ENCODE measurements at regions not wholly inside any gene's neighbourhood (a gene's known extent, or its start where the extent isn't known, plus 50 kb on each side); places are given as distances from the start of the nearest gene placed in this dataset.

DNA sequence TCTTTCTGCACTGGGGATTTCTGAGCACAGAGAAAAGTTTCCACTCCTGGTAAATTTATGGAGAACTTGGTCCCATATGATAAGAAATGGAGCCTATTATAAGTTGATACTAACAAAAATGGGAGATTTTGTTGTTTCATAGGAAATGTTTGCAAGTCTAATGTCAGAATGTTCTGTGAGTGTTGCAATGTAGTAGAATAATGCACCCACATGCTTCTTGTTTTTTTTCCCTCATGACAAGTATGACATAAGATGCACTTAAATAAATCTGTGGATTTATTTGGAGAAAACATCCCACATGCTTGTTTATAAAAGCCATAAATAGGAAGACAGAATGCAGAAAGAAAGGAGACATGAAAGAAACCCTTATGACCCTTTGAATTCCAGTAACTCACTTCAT lies 50.8 kb upstream of the KCNJ6 start:
- DNase-seq = no peak

DNA sequence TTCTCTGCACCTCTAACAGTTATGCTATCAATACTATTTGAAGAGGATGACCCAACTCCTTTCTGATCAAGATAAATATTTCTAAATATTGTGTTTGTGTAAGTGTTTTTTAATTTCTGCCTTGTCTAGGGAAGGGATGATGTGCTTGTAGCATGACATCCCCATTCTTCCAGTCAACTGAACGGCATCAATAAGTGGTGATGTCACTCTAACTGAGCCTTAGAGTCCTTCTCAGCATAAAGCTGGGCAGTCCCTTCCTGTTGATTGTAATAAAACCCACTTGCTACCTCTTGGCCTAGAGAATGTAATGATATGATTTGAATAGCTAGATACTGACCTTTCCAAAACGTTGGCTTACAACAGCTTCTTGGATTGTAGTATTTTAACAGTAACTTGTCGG lies 52.5 kb upstream of the KCNJ6 start:
- DNase-seq = no peak

DNA sequence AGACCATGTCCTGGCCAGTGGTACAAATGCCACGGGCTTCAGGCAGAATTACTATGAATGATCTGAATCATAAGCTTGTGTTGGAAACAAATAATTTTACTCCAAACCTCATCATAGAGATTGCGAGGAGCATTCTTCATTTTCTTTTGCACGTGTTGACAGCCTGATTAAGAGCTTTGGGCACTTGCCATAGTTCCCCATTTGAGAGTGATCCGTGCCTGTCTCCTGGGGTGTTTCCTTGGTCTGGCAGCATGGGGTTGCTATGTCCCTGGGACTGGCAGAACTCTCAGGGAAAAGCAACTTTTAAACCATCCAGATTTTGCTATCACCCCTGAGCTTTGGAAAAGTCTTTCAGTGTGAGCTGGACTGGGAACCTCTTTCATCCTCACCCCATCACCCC lies 54.3 kb upstream of the KCNJ6 start:
- DNase-seq = no peak

DNA sequence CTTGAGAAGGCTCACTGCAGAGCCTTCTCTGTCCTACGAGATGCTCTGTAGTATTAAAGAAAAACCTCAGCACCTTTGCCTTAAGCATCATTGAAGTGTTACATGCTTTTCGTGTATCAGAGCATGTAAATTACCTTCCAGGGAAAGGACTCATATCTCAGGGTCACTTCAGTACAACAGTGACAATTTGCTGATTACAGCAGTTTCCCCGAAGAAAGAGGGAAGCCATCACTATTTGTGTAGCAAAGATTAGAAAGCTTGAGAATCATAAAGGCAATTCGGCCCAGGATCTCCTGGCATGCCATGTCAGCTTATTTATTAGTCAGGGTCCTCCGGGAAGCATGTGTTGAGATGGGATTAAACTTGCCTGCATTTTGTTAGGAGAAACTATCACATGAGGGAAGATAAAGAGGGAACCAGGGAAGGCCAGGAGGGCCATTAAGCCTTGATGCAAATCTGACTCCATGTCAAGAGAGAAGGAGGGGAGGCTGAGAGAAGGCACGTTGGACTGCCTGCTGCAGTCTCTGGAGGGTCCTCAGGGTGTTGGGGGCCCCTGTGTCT lies 55.2 kb upstream of the KCNJ6 start:
- DNase-seq = no peak

DNA sequence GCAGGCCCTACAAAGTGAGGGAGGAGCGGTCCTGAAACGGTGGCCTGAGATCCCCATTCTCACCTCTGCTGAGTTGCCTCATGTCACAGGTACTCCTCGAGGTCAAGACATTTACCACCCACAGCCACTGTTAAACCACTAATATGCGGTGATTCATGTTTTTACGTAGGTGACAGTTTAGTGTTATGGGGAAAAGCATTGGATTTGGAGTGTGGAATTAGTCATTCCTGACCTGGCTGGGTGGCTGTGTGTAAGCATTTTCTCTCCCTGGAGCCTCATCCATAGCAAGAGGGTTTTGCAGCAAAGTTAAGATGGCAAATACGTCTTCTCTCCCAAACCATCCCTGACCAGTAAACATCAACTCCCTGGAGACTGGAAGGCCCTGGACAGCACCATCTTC lies 57.8 kb upstream of the KCNJ6 start:
- DNase-seq = no peak

DNA sequence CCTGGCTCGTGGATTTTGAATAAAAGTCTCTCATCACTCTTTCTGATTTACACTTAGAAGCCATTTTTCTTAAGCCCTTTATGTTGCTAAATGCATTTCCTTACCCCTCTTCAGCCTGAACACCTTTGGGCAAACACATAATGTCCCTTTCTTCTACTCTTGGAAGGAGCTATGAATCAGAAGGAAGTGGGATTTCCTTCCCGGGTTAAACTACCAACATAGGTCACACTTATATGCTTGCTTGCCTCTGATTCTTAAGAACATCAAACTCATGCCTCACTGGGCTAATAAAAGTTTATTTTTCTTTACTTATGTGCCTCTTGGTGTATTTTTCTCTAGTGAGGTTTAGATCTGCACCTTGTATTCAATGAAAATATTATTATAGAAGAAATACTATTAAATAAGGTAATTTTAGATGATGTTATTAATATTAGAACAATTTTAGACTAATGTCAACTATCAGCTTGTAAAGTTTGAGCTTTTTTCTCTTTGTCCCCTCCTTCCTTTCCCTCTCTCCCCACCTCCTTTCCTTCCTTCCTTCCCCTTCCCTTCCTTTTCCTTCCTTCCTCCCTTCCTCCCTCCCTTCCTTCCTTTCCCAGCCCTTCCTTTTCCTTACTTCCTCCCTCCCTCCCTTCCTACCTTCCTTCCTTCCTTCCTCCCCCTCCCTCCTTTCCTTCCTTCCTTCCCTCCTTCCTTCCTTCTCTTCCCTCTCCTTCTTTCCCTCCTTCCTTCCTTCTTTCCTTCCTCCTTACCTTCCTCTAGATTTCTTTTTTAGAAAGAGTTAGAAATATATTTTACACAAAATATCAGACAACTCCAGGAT lies 66.5 kb upstream of the KCNJ6 start:
- no peak for DNase-seq

DNA sequence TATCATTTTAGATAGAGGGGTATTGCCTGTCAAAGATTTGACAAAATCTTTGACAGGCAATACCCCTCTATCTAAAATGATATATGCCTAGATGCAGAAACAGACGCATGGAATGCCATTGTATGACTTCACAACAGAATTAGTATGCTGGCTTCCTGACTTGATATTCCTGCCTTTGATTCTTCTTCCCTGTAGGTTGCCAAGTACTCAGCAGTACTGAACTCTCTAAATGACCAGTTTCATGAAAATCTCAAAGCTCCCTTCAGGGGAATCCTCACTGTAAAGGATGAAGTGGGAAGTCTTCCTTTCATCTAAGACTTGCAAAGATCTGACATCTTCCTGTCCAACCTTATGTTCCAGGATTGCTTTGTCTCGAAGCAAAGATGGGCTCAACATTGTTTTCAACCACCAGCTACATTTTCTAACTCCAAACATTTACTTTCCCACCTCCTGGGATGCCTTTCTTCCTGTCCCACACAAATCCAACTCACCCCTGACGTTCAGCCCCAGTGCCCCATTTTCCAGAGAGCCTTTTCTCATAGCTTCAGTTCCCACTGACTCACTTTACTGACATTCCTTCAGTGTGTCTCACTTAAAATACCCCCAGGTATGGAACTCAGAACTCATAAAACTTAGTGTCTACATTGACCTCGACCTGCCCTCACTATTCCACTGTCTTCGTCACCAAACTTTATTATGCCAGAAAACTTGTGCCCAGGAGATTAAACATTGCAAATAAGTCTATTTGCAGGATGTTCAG lies 67.3 kb upstream of the KCNJ6 start:
- no peak for DNase-seq

DNA sequence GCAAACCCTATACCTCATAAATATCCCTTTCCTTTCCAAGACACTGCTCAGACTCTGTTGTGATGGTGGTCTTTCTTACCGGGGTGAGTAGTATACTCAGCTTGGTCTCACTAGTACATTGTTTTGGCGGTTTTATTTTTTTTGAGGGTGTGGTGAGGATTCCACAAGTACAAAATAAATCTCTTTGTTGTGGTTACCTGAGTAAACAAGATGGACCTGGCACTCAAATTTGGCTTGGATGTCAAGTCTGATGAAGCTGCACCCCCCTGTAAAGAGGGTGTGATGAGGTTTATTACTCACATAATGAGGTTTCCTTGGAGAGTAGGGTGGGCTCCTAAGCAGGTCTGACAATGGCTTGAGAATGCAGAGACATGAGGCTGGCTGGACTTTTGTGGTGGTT lies 68.2 kb upstream of the KCNJ6 start:
- no peak for DNase-seq

DNA sequence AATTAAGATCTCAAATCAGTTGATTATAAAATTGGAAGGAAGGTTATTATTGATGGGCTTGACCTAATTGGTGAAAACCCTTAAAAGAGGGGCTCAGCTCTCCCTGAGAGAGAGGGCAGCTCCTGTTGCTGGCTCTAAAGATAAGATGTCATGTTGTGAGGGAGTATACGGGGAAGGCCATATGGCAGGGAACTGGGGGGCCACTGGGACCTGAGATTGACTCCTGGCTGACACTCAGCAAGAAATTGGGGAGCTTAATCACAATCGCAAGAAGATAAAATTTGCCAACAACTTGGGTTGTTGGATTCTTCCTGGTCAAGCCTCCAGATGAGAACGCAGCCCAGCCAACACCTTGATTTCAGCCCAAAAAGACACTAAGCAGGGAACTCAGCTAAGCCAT lies 69.7 kb upstream of the KCNJ6 start:
- no peak for DNase-seq

DNA sequence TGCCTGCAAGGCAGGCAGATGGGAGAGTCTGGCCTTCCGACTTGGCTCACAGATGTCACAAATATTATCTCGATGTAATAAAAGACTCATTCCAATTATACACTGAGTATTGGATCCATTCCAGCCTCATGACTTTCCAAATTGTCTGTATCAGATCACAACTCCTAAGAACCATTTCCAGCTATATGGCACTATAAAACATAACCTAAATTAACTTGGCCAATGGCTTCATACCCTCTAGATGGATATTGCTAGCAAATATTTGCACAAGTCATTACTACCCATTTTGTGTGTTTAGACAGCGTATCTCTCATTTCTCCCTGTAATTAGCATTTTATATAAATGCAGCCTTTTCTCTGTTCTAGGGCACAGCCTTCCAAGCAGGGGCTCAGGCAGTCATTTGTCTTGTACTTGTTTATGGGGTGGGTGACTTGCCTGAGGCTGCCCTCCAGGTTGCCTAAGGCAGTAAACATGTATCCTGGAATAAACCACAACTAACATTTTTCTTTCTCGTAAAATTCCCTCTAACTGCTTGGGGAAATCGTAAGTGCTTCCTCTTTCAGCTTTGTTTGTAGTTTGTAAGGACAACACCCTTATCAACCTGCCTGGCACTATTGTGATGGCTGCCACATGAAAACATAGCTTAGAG lies 70.6 kb upstream of the KCNJ6 start:
- DNase-seq = peak; percentile 98

DNA sequence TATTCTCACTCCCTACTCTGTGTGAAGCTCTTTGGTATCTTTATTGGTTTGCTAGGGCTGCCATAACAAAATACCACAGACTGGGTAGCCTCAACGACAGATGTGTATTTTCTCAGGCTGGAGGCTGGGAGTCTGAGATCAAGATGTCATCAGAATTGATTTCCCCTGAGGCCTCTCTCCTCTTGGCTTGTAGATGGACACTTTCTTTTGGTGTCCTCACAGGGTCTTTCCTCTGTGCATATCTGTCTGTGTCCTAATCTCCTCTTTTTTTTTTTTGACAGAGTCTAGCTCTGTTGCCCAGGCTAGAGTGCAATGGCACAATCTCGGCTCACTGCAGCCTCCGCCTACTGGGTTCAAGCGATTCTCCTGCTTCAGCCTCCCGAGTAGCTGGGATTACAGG lies 71.4 kb upstream of the KCNJ6 start:
- DNase-seq = no peak

DNA sequence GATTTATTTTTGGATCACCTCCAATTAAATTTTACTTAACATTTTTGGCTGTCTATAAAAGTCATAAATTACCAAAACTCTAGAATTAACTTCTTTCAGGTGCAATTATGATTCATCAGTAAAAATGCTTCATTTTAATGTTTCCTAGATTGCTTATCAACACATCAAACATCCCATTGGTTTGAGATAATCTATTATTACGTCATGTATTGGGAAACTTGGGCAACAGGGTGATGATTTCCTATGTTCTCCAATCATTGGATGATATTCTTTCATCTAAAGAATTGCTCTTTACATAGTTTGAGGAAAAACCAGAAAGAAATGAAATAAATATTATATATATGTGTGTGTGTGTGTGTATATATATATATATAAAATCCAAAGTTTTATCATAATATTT lies 76.8 kb upstream of the KCNJ6 start:
- DNase-seq = no peak

DNA sequence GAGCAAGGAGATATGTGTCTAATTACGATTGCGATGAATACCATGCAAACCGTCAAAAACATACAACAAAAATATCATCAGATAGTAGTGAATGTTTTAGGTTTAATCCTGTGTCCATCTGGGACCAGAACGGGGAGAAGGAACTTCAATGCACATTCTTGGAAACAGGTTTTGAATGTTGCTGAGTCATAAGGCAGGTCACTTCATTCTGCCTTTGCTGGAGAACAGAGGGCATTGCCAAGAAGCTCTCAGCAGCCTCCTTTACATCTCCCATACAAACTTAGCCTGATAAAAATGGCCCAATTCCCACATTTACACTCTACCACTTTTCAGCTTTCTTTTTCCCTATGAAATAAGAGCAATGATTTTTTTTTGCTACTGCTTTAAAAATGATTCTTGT lies 78.0 kb upstream of the KCNJ6 start:
- DNase-seq = no peak

DNA sequence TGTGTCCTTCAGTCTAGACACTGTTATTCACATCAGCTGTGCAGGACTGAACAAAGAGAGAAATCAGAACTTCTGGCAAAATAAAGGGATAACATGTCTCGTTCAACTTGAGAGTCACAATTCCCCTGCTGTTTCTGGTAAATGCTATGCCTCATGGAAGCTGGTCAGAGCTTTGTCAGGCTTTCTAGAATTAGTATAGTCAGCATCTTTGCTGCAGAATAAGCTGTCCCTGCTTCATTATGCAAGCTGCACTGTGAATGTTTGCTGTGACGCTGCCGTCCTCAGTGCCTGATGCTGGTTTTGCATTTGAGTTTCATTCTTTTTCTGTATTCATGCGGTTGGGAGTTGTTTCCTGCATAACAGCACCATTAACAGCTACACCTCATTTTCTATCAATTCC lies 96.4 kb upstream of the KCNJ6 start:
- no peak for DNase-seq

DNA sequence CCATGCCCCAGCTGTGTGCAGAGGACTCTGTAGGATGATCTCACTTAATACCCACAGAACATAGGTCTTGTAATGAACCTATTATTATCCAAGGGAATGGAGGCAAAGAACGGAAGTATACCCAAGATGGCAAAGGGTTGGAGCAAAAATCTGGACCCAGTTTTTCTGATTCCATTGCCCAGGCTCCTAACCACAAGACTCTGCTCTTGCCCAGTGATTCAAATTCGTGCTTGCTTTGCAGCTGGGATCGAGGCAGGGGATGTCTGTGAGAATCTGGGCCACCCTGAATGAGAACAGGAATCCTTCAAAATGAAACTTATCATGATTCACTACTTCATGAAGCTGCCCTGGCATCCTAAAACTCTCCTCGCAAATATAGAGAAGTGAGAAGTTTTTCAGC lies 97.5 kb upstream of the KCNJ6 start:
- no peak for DNase-seq

DNA sequence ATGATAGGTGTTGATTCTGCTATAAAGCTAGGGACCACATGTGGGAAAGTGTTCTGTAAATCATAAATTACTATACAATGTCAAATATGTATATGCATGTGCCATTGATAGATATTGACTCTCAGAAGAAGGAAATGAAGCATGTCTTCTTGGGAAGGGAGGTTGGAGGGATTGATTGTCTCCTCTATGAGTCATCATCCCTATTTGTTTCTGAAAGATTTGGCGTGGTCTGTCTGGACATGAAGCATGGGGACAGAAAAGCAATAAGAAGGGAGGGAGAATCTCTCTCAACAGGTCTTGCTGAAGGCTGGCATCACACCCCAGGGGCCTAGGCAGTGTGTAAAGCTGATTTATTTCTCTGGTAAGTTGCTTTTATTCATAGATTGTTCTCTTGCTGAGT lies 98.0 kb upstream of the KCNJ6 start:
- DNase-seq = no peak

DNA sequence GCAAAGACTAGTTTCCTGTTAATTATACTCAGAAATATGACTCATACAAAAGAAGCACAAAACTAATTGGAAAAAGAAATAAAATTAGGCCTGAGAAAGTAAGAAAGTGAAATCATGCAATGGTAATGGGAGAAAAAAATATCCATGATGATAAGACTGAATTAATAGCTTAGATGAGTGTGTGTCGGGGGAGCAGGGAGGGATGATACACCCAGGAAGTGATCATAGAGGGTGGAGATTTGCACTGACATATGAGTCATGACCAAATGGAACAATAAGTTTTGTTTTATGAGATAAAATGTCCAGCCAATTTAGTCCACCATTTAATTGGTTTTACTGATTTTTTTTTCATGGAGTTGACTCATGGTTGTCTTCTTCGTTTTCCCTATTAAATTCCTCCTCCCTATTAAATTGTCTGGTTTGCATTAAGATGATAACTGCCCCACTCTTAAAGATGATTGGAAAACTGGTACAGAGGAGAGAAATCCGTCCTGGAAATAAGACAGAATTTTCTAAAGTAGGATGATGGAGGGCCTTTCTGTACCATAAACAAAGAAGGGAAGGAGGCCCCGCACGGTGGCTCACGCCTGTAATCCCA lies 111.7 kb upstream of the KCNJ6 start:
- peak; percentile 3 for DNase-seq

DNA sequence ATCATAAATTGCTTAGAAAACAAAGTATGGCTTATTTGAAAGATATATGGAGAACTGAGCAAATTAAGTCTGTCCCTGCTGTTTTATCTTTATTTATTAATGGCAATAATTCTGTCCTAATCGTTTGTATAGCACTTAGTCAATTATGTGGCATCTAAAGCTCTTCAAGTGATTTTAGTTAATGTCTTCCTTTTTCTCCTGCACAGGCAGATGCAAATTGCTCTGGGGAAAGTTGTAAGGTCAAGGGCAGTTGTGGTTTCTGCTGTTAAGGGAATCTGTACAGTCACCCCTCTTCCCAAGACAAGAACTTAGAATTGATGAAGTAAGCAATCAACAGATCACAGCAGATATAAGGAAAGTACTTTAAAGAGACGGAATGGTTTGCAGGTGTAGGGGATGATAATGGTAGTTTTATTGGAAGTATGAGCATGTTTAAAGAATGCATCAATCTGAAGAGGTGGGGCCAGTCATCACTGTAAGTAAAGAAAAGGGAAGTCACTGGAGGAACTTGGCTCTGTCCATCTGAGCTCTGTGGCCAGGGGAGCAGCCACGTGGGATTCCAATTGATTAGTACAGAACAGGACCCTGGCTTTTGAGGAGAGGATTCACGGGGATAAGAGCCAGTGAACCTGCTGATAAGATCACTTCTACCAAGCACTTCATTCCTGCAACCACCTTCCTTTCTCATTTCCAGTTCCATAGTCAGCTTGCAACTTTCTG lies 116.0 kb upstream of the KCNJ6 start:
- no peak for DNase-seq

DNA sequence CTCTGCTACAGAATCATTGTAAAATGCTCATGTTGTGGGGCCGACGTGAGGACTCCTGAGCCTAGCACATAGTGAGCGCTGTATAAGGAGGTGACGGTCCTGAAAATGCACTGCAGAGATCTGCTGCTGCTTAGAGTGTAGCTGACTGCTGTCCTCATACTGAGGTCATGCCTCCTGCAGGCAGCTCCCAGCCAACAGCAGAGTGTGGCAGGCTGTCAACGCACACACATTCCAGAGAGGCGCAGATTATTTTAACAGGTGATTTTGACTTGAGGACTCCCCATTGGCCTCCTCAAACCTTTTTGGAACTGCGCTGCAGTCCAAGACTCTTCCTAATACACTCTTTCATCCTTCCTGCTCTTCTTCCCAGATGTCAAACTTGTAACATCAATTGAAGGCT lies 119.8 kb upstream of the KCNJ6 start:
- DNase-seq = no peak

DNA sequence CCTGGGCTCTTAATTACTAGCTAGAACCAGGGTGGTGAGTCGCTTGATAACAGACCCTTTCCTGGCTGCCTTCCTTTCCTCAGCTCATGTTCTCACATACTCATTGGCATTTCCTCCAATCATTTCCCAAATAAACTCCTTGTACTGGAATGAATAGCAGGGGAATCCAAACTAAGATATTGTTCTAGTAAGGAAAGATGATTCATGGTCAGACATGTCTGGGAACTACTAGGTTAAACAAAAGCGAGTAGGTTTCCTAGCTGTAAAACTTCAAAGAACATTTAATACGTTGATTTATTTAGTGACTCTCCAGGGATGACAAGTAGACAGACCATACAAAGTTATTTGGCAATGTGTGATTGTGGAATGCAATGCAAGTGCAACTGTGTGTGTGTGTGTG lies 121.2 kb upstream of the KCNJ6 start:
- no peak for DNase-seq

DNA sequence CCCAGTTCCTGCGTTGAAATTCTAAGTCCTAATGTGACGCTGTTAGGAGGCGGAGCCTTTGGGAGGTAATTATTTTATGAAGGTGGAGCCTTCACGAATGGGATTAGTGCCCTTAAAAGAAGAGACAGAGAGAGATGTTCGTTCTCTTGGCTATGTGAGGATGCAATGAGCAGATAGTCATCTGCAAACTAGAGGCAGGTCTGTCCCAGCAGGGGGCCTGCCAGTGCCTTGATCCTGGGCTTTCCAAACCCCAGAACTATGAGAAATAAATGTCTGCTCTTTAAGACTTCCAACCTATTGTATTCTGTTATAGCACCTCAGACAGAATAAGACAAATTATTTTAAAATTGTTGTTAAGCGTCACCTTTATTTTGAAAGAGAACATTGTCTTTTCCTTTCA lies 123.1 kb upstream of the KCNJ6 start:
- DNase-seq = no peak

DNA sequence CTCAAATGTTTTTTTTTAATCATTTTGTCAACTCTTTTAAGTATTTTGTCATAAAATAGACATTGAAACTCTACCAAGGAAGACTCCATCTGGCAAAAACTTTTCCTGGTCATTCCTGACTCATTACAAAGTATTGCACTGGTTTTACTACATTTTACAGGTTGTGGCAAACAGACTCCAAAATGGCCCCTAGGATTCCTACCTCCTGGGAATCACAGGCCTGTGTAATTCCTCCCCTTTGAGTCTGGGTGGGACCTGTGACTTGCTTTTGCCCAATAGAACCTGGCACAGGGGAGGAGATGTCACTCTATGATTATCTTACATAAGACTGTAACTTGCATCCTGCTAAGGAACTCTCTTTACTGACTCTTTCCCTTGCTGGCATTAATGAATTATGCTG lies 123.6 kb upstream of the KCNJ6 start:
- no peak for DNase-seq

DNA sequence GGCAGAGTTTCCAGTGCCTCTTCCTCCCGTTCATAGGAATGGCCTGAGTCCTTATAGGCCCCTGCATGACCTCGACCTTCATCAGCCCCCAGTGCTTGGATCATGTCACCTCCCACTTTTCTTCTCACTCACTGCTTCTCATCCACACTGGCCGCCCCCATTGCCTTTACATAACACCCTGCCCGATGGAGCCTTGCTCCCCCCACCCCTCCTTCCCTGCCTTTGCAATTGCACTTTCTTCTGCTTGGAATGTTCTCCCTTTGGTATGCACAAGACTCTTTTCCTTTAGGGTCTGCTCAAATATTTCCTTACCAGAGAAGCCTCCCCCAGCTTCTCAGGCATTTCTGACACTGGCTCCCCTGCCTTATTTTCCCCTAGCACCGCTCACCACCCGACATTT lies 125.2 kb upstream of the KCNJ6 start:
- no peak for DNase-seq

Measured in DMS153 (cell line).